ENCODE measurements at regions not wholly inside any gene's neighbourhood (a gene's known extent, or its start where the extent isn't known, plus 50 kb on each side); places are given as distances from the start of the nearest gene placed in this dataset.
"Not testable (repeated sequence)": the region's sequence is repeated elsewhere in the genome, so short reads cannot be mapped to it uniquely, and the experiment has no call there.

- DNase-seq (ENCODE audit: low read depth in 2 of 2): peak in 1 of 2 donors; percentile 49
These were observed 131.0 kb upstream of the RUNX1 start for GRCh38 chr21:35179990-35180540.

DNA sequence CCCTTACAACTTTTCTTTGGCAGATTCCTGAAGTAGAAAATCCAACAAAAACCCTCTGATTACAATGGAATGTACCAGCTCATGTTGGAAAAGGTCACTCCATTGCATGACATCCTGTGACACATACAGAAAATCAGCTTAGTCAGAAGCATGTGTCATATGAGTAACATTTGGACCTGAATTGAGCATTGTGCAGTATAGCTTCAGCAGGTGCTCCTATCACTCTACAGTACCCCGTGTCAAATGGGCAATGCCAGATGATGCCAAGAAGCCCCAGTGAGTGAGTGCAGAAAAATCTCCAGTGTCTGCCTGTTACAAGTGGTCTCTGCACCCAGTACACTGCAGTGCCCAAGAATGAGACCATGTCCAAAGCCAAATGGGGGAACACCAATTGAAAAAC is 129.7 kb upstream of the RUNX1 start:
- DNase-seq (ENCODE audit: low read depth in 2 of 2): peak in 1 of 2 donors; percentile 31

- no peak for DNase-seq (ENCODE audit: low read depth in 2 of 2)
These were observed 129.0 kb upstream of the RUNX1 start for GRCh38 chr21:35178098-35178497.

DNA sequence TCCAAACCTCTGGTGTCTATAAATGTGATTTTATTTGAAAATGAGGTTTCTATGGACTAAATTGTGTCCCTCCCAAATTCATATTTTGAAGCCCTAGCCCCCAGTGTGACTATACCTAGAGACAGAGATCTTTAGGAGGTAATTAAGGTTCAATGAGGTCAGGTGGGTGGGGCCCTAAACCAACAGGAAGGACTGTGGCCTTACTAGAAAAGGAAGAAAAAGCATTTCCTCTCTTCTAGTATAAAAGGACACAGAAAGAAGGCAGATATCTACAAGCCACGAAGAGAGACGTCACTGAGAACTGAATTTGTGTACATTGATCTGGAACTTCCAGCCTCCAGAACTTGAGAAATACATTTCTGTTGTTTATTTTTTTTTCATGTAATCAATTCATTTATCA is 123.1 kb upstream of the RUNX1 start:
- no peak for DNase-seq (ENCODE audit: low read depth in 2 of 2)

DNA sequence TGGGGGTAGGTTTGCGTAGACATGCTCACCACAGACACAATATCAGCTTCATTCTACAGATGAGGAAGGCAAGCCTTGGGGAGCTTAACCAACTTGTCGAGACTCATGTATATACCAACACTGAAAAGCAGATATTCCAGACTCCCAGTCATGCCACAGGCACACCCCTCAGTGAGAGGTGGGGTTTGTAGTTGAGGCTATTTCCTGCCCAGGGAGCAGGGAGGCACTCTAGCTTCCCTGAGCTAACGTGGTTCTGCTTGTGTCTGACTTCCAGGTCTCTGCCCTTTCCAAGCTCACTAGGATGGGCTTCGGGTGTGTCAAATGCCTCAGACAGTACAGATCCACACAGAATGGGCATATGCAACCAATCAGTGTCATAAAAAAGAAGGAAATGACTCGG is 122.3 kb upstream of the RUNX1 start:
- DNase-seq (ENCODE audit: low read depth in 2 of 2): peak in 1 of 2 donors; percentile 13

DNA sequence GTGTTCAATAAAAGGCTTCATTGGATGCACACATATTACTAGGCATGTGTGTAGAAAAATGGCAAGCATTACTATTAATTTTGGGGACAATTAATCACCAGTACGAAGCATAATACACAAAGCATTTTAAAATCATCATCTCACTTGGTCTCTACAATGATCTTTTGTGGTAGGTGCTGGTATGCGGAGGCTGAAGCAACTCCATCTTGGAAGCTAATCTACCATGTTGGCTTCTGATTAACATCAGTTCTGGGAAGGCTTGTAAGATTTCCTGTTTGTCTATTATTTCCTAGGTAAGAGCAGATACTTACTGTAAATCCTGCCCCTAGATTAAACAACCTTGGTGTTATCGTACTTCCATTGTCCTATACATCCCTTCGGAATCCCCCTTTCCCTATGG is 121.7 kb upstream of the RUNX1 start:
- DNase-seq (ENCODE audit: low read depth in 2 of 2): no peak

DNA sequence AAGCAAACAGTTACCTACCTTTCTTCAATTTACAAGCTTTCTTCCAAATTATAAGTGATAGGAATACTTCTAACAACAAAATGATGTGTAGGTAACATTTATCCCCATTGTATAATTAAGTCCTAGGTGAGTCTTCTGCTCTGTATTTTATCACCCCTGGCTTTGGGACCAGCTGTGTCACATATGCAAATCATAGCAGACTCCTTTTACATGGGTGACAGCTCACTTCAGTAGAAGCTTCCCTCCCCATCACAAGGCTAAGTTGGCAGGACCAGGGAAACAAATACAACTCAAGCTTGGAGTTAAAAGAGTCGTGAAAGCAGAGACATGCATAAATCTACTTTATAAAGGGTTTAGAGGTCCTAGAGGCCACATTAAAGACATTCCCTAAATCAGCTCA is 121.1 kb upstream of the RUNX1 start:
- no peak for DNase-seq (ENCODE audit: low read depth in 2 of 2)

- no peak for DNase-seq (ENCODE audit: low read depth in 2 of 2)
These were observed 120.5 kb upstream of the RUNX1 start for GRCh38 chr21:35169574-35169973.

DNA sequence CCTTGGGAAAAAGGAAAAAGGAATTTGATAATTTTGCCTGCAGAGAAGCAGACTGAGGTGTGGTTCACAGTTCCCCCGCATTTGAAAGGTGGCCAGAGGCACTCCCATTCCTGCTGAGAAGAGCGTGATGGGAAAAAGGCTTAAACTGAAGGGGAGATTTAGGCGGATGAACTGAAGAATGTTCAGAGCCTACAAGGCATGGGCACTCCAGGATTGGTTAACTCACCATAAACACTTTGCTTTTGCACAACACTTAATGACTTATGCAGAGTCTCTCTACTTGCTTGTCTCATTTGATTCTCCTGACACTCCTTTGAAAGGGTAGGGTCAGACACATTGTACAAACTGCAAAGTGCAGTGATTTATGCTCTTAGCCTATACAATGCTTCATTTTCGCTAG is 119.6 kb upstream of the RUNX1 start:
- DNase-seq (ENCODE audit: low read depth in 2 of 2): no peak

- DNase-seq (ENCODE audit: low read depth in 2 of 2): no peak
These were observed 115.9 kb upstream of the RUNX1 start for GRCh38 chr21:35164971-35165483.

- no peak for DNase-seq (ENCODE audit: low read depth in 2 of 2)
These were observed 115.3 kb upstream of the RUNX1 start for GRCh38 chr21:35164380-35164779.

DNA sequence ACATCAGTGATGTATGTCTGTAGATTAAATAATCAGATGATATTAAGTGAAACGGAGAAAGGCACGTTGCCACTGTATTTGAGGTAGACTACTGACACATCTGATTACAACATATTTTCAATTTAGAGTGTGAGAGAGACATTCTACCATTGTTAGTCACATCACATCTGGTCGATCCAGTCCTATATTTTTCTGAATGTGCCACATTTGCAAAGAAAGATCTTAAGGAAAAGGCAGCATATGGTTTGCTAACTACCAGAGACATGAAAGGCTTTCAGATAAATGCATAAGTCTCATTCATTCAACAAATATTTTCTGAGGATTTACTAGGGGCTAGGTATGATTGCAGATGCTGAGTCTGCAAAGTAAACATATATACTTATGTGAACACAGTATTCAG is 114.3 kb upstream of the RUNX1 start:
- DNase-seq (ENCODE audit: low read depth in 2 of 2): no peak

DNA sequence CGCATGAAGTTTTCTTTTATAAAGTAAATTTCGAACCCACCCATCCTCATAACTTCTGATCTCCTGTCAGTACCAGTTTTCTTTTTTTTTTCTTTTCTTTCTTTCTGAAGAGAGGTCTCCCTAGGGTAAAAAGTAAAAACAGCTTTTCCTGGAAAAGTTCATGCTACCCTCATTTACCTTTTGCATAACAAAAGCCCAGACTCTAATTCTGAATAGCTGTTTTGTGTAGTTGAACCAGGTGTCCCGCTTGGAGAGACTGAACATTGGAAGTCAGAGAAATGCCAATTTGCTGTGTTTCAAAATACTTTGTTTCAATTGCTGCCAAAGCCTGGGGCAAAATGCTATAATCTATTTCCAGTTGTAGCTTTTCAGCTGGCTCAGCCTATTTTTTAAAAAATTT is 113.7 kb upstream of the RUNX1 start:
- no peak for DNase-seq (ENCODE audit: low read depth in 2 of 2)

GRCh38 chr21:35159881-35160280 is 110.8 kb upstream of the RUNX1 start:
- peak in 1 of 2 donors; percentile 59 for DNase-seq (ENCODE audit: low read depth in 2 of 2)

DNA sequence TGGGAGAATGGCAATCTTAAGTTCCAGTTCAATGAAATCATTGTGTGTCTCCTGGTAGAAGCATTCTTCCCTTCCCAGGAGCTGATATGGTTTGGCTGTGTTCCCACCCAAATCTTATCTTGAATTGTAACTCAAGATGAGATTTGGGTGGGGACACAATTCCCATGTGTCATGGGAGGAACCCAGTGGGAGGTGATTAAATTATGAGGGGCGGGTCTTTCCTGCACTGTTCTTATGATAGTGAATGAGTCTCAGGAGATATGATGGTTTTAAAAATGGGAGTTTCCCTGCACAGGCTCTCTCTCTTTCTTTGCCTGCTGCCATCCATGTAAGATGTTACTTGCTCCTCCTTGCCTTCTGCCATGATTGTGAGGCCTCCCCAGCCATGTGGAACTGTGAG is 108.3 kb upstream of the RUNX1 start:
- not testable (repeated sequence) for DNase-seq (ENCODE audit: low read depth in 2 of 2)

- DNase-seq (ENCODE audit: low read depth in 2 of 2): no peak
These were observed 107.5 kb upstream of the RUNX1 start for GRCh38 chr21:35156293-35157278.

DNA sequence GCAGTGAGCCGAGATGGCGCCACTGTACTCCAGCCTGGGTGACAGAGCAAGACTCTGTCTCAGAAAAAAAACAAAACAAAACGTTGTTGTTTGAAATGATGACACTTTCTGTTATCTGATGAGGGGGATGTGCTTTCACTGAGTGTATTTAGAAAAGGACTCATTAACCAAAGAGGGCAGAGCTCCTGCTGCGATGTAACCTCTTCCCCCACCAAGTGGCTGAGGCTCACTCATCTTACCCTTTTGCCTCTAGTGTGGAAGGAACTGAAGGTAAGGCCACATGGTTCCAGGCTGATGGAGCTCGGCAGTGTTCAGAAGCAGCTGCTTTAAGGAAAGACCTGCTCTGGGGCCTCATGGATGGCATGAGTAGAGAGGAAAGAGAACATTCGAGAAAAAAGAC is 105.7 kb upstream of the RUNX1 start:
- DNase-seq (ENCODE audit: low read depth in 2 of 2): no peak

DNA sequence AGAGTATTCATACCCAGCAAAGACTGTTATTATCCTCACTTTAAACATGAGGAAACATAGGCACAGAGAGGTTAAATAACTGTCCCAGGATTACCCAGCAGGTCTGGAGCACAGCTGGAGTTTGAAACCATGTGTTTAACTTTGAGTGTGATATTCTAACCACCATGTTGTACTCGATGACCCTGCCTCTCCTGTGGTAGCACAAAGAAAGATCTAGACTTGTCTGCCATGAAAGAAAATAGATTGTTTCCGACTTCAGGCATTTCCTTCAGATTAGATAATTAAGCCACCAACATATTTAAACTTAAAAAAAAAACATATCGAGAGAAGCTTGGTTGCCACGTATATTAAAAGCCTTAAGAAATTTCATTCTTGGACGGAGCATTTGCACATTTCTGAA is 104.6 kb upstream of the RUNX1 start:
- DNase-seq (ENCODE audit: low read depth in 2 of 2): no peak

DNA sequence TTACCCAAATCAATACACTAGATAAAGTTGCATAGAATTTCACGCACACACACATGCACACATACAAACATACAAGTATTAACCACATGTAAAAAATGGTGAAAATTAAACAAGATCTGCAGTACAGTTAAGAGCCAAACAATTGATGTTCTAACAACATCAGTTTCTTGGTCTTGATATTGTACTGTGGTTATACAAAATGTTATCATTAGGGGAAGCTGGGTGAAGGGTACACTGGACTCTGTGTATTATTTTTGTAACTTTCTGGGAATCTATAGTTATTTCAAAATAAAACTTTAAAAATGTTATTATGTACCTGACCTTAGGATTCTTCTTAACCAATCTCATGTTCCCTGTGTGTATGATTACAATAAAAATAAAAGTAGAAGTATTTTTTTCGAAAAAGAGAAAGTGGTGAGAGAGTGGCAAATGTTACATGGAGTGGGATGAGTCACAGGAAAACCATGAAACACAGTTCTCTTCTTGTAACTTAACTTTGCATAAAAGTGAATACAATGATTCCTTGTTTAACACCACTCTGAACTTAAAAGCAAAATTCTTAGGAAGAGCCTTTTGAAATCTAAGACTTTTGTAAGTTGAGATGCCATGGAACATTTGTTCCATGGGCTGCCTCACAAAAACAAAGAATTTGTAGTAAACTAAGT is 101.6 kb upstream of the RUNX1 start:
- DNase-seq (ENCODE audit: low read depth in 2 of 2): peak in 1 of 2 donors; percentile 60

GRCh38 chr21:35149698-35150097 is 100.6 kb upstream of the RUNX1 start:
- DNase-seq (ENCODE audit: low read depth in 2 of 2): no peak

DNA sequence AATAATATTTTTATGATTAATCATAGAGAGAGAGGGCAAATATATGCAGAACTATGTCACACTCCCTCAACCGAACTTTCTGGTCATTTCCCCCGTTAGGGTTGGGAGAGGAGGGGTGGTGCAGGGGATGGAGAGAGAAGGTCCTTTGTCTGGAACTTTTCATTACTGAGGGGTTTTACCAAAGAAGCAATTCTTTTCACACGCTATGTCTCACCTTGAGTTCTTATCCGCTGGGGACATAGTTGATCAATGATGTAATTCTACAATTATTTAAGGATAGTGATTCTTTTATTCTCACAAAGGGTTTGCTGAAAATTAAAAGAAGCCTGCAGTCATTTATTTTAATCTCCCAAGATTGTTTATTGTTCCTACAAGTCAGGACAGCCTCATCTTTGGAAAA is 98.3 kb upstream of the RUNX1 start:
- DNase-seq (ENCODE audit: low read depth in 2 of 2): no peak

DNA sequence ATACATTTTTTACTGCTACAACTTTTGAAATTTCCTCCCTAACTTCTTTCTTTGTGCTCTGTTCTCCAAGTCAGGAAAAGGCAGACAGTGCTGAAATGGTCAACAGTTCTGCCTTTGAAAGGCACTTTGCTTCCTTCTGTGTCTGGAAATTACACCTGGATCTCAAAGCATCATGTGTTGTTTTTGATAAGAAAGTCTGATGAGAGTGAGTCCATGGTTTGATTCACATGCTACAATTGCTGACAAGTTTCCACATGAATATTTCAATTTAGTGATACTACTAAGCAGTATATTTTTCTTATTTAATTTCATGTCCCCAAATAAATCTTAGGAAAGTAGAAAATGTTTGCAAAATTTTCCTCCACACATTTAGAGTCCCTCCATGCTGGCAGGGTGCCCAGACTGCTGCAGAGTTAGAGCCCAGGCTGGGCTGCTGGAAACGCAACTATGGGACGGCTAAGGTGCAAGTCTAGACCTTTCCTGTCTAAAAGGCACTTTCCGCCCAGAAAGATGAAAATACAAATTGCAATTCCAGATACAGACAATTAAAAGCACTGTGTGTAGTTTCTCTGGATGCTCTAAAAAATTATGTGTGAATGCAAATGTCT is 96.6 kb upstream of the RUNX1 start:
- no peak for DNase-seq (ENCODE audit: low read depth in 2 of 2)
